ENCODE measurements at regions not wholly inside any gene's neighbourhood (a gene's known extent, or its start where the extent isn't known, plus 50 kb on each side); places are given as distances from the start of the nearest gene placed in this dataset.

DNA sequence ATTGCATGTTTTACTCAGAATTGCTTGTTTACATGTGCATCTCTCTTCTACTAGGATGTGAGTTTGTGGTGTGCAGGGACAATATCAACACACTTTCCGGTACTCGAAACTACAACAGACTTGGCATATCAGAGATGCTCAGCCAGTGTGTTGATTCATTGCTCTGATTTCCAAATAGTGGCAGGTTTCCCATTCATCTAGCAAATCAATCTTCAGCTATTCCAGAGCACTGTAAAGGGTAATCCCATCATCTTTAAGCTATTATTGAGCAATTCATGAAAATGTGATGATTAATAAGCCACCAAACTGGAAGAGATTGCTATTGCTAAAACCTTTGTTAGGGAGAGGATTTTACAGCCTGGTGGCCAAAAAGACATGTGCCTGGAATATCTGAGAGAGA lies 574.2 kb upstream of the CPEB2 start:
- TF ChIP-seq ZNF777 (tag by site-specific recombination; IDR thresholded peaks at IDR 0.05; ENCODE audit: borderline replicate concordance) (no peak), ZNF394 (tag by site-specific recombination; IDR thresholded peaks at IDR 0.05; ENCODE audit: borderline replicate concordance) (no peak), HOXC10 (CRISPR knock-in tag; IDR thresholded peaks at IDR 0.05) (no peak), ZNF561 (tag by site-specific recombination; IDR thresholded peaks at IDR 0.05; ENCODE audit: borderline replicate concordance) (no peak), GFI1B (tag by site-specific recombination; IDR thresholded peaks at IDR 0.05) (no peak), ZBTB20 (tag by site-specific recombination; IDR thresholded peaks at IDR 0.05) (no peak), ZNF121 (tag by site-specific recombination; IDR thresholded peaks at IDR 0.05) (no peak), ZNF596 (tag by site-specific recombination; IDR thresholded peaks at IDR 0.05) (no peak), PBX3 (CRISPR knock-in tag; IDR thresholded peaks at IDR 0.05) (no peak), ZNF239 (tag by site-specific recombination; IDR thresholded peaks at IDR 0.05) (no peak), ZNF48 (tag by site-specific recombination; IDR thresholded peaks at IDR 0.05) (no peak), ZNF354C (tag by site-specific recombination; IDR thresholded peaks at IDR 0.05; ENCODE audit: borderline replicate concordance, low read depth) (no peak), ZNF274 (IDR thresholded peaks at IDR 0.05; ENCODE audit: low read length) (no peak), ZNF274 (tag by site-specific recombination; IDR thresholded peaks at IDR 0.05; ENCODE audit: borderline replicate concordance) (no peak), HOXD13 (CRISPR knock-in tag; IDR thresholded peaks at IDR 0.05; ENCODE audit: borderline replicate concordance) (no peak)
- TF ChIP-seq, protein P1, sequence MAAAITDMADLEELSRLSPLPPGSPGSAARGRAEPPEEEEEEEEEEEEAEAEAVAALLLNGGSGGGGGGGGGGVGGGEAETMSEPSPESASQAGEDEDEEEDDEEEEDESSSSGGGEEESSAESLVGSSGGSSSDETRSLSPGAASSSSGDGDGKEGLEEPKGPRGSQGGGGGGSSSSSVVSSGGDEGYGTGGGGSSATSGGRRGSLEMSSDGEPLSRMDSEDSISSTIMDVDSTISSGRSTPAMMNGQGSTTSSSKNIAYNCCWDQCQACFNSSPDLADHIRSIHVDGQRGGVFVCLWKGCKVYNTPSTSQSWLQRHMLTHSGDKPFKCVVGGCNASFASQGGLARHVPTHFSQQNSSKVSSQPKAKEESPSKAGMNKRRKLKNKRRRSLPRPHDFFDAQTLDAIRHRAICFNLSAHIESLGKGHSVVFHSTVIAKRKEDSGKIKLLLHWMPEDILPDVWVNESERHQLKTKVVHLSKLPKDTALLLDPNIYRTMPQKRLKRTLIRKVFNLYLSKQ (tag by site-specific recombination; IDR thresholded peaks at IDR 0.05; ENCODE audit: borderline replicate concordance): no peak
- ChIA-PET POLR2A (no interaction called here), CTCF (no interaction called here)
- Histone ChIP-seq H3K27ac (ENCODE audit: extremely low read depth, low read depth, low read length) (no peak overlapping the region), H3K4me1 (ENCODE audit: control insufficient read depth, insufficient read depth, low read length) (no peaks in the 10 kb centered on the region), H3K36me3 (ENCODE audit: control insufficient read depth in 2 of 2, insufficient read depth in 1 of 2, low read length in 2 of 2) (no peaks in the 10 kb centered on the region), H3K9me3 (ENCODE audit: control insufficient read depth, insufficient read depth, low read depth, low read length) (no peaks in the 10 kb centered on the region), H3K4me3 (ENCODE audit: low read depth, low read length) (no peak overlapping the region)

DNA sequence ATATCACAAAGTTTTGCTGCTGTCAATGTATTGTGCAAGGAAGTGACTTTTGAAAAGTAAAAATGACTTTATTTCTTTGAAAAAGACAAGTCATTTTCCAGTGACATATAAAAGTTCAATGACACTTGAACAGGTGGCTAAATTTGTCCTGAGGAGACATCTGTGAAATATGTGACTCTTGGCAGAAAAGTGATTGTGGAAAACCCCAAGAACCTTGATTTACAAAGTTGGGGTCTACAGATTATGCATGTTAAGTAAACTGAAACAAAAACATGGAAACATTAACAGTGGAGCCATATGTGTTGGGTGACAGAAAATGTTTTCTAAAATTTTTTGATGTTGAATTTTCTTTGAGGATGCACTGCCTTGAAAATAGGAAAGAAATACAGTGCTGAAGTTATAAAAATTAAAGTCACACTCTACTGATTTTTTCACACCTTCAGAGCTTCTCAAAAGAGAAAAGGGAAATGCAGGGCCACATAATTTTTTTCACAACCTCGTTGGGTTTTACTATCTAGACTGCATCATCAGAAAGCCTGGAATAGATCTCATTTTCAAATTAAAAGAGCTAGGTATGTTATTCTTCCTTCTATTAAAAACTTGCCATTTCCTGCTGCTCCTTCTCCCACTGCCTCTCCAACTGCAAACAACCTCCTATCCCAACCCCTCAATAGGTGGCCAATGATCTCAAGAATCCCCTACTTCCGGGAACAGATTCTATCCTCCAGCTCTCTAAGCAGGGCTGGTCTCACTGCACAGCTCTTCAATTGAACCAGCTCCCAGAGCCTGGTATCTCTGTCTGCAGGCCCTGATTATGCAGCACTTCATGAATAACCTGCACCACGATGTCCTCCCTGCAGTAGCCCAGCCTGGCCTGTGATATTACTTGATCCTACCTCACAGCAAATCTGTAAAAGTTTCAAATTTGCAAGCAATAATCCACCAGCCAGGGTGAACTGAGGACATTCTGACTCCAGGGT lies 570.8 kb upstream of the CPEB2 start:
- Histone ChIP-seq H3K9me3 (ENCODE audit: control insufficient read depth, insufficient read depth, low read depth, low read length) (no peaks in the 10 kb centered on the region), H3K27ac (ENCODE audit: extremely low read depth, low read depth, low read length) (no peak overlapping the region), H3K4me1 (ENCODE audit: control insufficient read depth, insufficient read depth, low read length) (no peaks in the 10 kb centered on the region), H3K4me3 (ENCODE audit: low read depth, low read length) (no peak overlapping the region), H3K36me3 (ENCODE audit: control insufficient read depth in 2 of 2, insufficient read depth in 1 of 2, low read length in 2 of 2) (no peaks in the 10 kb centered on the region)
- POLR2A ChIA-PET: no interaction called here
- CTCF ChIA-PET: no interaction called here
- TF ChIP-seq ZNF518A (tag by site-specific recombination; conservative IDR thresholded peaks at IDR 0.05; ENCODE audit: low read depth): no peak
- TF ChIP-seq ZNF600 (tag by site-specific recombination; IDR thresholded peaks at IDR 0.05): no peak
- no peak for TF ChIP-seq ZNF404 (tag by site-specific recombination; IDR thresholded peaks at IDR 0.05)
- no peak for TF ChIP-seq ZNF416 (tag by site-specific recombination; IDR thresholded peaks at IDR 0.05)
- no peak for TF ChIP-seq ZNF48 (tag by site-specific recombination; IDR thresholded peaks at IDR 0.05)
- TF ChIP-seq, protein P2, sequence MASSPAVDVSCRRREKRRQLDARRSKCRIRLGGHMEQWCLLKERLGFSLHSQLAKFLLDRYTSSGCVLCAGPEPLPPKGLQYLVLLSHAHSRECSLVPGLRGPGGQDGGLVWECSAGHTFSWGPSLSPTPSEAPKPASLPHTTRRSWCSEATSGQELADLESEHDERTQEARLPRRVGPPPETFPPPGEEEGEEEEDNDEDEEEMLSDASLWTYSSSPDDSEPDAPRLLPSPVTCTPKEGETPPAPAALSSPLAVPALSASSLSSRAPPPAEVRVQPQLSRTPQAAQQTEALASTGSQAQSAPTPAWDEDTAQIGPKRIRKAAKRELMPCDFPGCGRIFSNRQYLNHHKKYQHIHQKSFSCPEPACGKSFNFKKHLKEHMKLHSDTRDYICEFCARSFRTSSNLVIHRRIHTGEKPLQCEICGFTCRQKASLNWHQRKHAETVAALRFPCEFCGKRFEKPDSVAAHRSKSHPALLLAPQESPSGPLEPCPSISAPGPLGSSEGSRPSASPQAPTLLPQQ (tag by site-specific recombination; IDR thresholded peaks at IDR 0.05): no peak
- no peak for TF ChIP-seq ZNF394 (tag by site-specific recombination; IDR thresholded peaks at IDR 0.05; ENCODE audit: borderline replicate concordance)
- no peak for TF ChIP-seq ZBTB20 (tag by site-specific recombination; IDR thresholded peaks at IDR 0.05)
- no peak for TF ChIP-seq ZNF645 (tag by site-specific recombination; IDR thresholded peaks at IDR 0.05)
- no peak for TF ChIP-seq ZNF391 (tag by site-specific recombination; IDR thresholded peaks at IDR 0.05; ENCODE audit: borderline replicate concordance, low read depth)
- TF ChIP-seq ZNF146 (tag by site-specific recombination; IDR thresholded peaks at IDR 0.05): no peak

Data from HEK293 (cell line).